ENCODE measurements at regions not wholly inside any gene's neighbourhood (a gene's known extent, or its start where the extent isn't known, plus 50 kb on each side); places are given as distances from the start of the nearest gene placed in this dataset.

- no peak for TF ChIP-seq HDAC6 (IDR thresholded peaks at IDR 0.05; ENCODE audit: low read depth, low read length)
- TF ChIP-seq SUZ12 (IDR thresholded peaks at IDR 0.05; ENCODE audit: low read length): no peak
- no peak for TF ChIP-seq SP2 (IDR thresholded peaks at IDR 0.05; ENCODE audit: low read length)
- no peak for TF ChIP-seq JUND (IDR thresholded peaks at IDR 0.05; ENCODE audit: low read length)
- no peak for TF ChIP-seq GTF2F1 (IDR thresholded peaks at IDR 0.05; ENCODE audit: borderline replicate concordance, low read depth, low read length)
- no peak for TF ChIP-seq KDM1A (IDR thresholded peaks at IDR 0.05; ENCODE audit: borderline replicate concordance, low read length)
- TF ChIP-seq SIN3A (conservative IDR thresholded peaks at IDR 0.05 in 1 of 2, IDR thresholded peaks at IDR 0.05 in 1 of 2; ENCODE audit: low read depth in 1 of 2, low read length in 2 of 2): no peak
- TF ChIP-seq POLR2AphosphoS5 (IDR thresholded peaks at IDR 0.05; ENCODE audit: low read depth, low read length): no peak
- no peak for TF ChIP-seq RXRA (IDR thresholded peaks at IDR 0.05; ENCODE audit: insufficient read depth, low read depth, low read length)
Observed at GRCh38 chr18:37661061-37661460, 95.5 kb upstream of the CELF4 start (continued).

Measured in H1 (cell line).